Astrocyte of the spinal cord (primary cell): ENCODE measurements at regions not wholly inside any gene's neighbourhood (a gene's known extent, or its start where the extent isn't known, plus 50 kb on each side); places are given as distances from the start of the nearest gene placed in this dataset.

Source experiments
- DNase-seq: peaks from one replicate; pipeline ENCODE4 v3.0.0; 2011; ENCODE audit warnings: low read depth, low spot score
- H3K4me3 ChIP-seq: 2 replicates; pipeline ENCODE4 v1.5.1; 2011; ENCODE audit warnings: low read depth, mild to moderate bottlenecking, low read length, moderate library complexity
- CTCF ChIP-seq: IDR thresholded peaks from 2 replicates; pipeline ENCODE4 v1.5.1; 2012; ENCODE audit warnings: low read depth, mild to moderate bottlenecking, low read length, inconsistent platforms
- in situ Hi-C: cut with HindIII; loops from 2 replicates; pipeline ENCODE4 v1.10.0; 2017; ENCODE audit warnings: low sequenced_read_pairs

GRCh38 chr1:191886977-191887376, 271.3 kb upstream of the RGS18 start:
- in situ Hi-C loops: no loop called here
- no peak overlapping the region for H3K4me3 ChIP-seq
- no peak for DNase-seq
- TF ChIP-seq CTCF: no peak

- in situ Hi-C loops: no loop called here
- no peak for DNase-seq
- no peak for TF ChIP-seq CTCF
- H3K4me3 ChIP-seq: no peak overlapping the region
Measured at GRCh38 chr1:191888996-191889622, 269.2 kb upstream of the RGS18 start.

GRCh38 chr1:191889623-191890003, 268.6 kb upstream of the RGS18 start:
- no peak overlapping the region for H3K4me3 ChIP-seq
- no peak for DNase-seq
- no peak for TF ChIP-seq CTCF
- in situ Hi-C loops: no loop called here

- DNase-seq: no peak
- H3K4me3 ChIP-seq: no peak overlapping the region
- in situ Hi-C loops: no loop called here
- TF ChIP-seq CTCF: no peak
Measured at GRCh38 chr1:191890433-191891088, 267.7 kb upstream of the RGS18 start.

GRCh38 chr1:191892716-191893115, 265.5 kb upstream of the RGS18 start:
- no peak overlapping the region for H3K4me3 ChIP-seq
- DNase-seq: no peak
- TF ChIP-seq CTCF: no peak
- in situ Hi-C loops: no loop called here

- TF ChIP-seq CTCF: no peak
- no peak for DNase-seq
- no peak overlapping the region for H3K4me3 ChIP-seq
- in situ Hi-C loops: no loop called here
Measured at GRCh38 chr1:191895049-191895448, 263.2 kb upstream of the RGS18 start.
